Astrocyte of the cerebellum (primary cell): ENCODE measurements at regions not wholly inside any gene's neighbourhood (a gene's known extent, or its start where the extent isn't known, plus 50 kb on each side); places are given as distances from the start of the nearest gene placed in this dataset.

Experiments
- DNase-seq: peaks from one replicate; pipeline ENCODE4 v3.0.0-alpha.2; 2011; ENCODE audit warnings: low read depth
- H3K4me3 ChIP-seq: 2 replicates; pipeline ENCODE4 v1.5.1; 2011; ENCODE audit warnings: mild to moderate bottlenecking, low read depth, low read length, moderate library complexity
- in situ Hi-C: cut with HindIII; loops from 2 replicates; pipeline ENCODE4 v1.10.0; 2017; ENCODE audit warnings: low sequenced_read_pairs
- TF ChIP-seq, protein P1 (sequence below): IDR thresholded peaks from 2 replicates; pipeline ENCODE4 v1.5.1; 2012; ENCODE audit warnings: low read length, low read depth, moderate library complexity, mild to moderate bottlenecking; ENCODE audit errors: missing control alignments

- in situ Hi-C loops: no loop called here
- TF ChIP-seq, protein P1, sequence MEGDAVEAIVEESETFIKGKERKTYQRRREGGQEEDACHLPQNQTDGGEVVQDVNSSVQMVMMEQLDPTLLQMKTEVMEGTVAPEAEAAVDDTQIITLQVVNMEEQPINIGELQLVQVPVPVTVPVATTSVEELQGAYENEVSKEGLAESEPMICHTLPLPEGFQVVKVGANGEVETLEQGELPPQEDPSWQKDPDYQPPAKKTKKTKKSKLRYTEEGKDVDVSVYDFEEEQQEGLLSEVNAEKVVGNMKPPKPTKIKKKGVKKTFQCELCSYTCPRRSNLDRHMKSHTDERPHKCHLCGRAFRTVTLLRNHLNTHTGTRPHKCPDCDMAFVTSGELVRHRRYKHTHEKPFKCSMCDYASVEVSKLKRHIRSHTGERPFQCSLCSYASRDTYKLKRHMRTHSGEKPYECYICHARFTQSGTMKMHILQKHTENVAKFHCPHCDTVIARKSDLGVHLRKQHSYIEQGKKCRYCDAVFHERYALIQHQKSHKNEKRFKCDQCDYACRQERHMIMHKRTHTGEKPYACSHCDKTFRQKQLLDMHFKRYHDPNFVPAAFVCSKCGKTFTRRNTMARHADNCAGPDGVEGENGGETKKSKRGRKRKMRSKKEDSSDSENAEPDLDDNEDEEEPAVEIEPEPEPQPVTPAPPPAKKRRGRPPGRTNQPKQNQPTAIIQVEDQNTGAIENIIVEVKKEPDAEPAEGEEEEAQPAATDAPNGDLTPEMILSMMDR: no peak
- DNase-seq: no peak
- no peak overlapping the region for H3K4me3 ChIP-seq
These were observed 79.7 kb upstream of the GNPDA2 start for GRCh38 chr4:44806071-44806470.

GRCh38 chr4:44804301-44804700, 77.9 kb upstream of the GNPDA2 start:
- H3K4me3 ChIP-seq: no peak overlapping the region
- no peak for DNase-seq
- TF ChIP-seq, protein P1: no peak
- in situ Hi-C loops: no loop called here

- DNase-seq: no peak
- no peak overlapping the region for H3K4me3 ChIP-seq
- in situ Hi-C loops: no loop called here
- TF ChIP-seq, protein P1: no peak
These were observed 75.0 kb upstream of the GNPDA2 start for GRCh38 chr4:44801384-44801783.

DNA sequence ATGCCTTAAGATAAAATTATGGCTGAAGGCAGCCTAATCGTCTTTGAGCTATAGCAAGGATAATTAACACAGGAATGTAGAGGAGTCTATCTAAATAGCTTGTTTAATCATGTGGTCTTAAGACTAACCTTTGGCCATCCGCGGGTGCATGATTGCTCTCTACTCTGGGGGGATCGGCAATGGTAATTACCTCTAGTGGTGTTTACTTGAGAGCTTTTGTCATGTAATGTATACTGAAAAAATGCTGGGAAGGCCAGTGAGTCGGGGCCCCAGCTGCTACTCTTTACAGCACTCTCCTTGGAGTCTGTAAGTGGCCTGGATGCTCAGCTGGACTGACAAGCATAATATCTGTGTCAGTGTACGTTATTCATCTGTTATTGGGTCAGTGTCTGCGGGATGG, 65.5 kb upstream of the GNPDA2 start:
- DNase-seq: no peak
- TF ChIP-seq, protein P1: no peak
- in situ Hi-C loops: no loop called here

GRCh38 chr4:44777115-44777514, 50.8 kb upstream of the GNPDA2 start:
- in situ Hi-C loops: no loop called here
- TF ChIP-seq, protein P1: no peak
- no peak for DNase-seq
- H3K4me3 ChIP-seq: no peak overlapping the region

More for the DNA sequence above, 65.5 kb upstream of the GNPDA2 start:
- no peak overlapping the region for H3K4me3 ChIP-seq
